Right lobe of liver (tissue), 6 donors: ENCODE measurements at regions not wholly inside any gene's neighbourhood (a gene's known extent, or its start where the extent isn't known, plus 50 kb on each side); places are given as distances from the start of the nearest gene placed in this dataset.
"Not testable (repeated sequence)": the region's sequence is repeated elsewhere in the genome, so short reads cannot be mapped to it uniquely, and the experiment has no call there.

Source experiments
- ATAC-seq, 4 donors: fragments of 200-7000 bp; cut with Tn5 transposase; one replicate each; pipeline ENCODE4 v1.9.1; 2020; ENCODE audit warnings: mild to moderate bottlenecking in 4 of 4, moderate library complexity in 4 of 4
- DNase-seq, 3 donors: peaks; one replicate each; pipeline ENCODE4 v3.0.0-alpha.2; 2020
- H3K27ac ChIP-seq, 3 donors: fragments of 200-600 bp; one replicate each; pipeline ENCODE4 v1.8.0; 2022
- H3K27me3 ChIP-seq, 2 donors: fragments of 200-600 bp; one replicate each; pipeline ENCODE4 v1.8.0; 2022
- H3K36me3 ChIP-seq, 4 donors: fragments of 200-600 bp; sonication (generic) in 1 of 4; one replicate each; pipeline versions ENCODE4 v1.5.1 to v1.8.0; 2017 to 2022; ENCODE audit warnings: control low read depth in 1 of 4
- H3K4me1 ChIP-seq, 4 donors: fragments of 200-600 bp; sonication (generic) in 1 of 4; one replicate each; pipeline versions ENCODE4 v1.5.1 to v1.8.0; 2017 to 2022; ENCODE audit warnings: control low read depth in 1 of 4
- H3K4me3 ChIP-seq, 3 donors: fragments of 200-600 bp; one replicate each; pipeline ENCODE4 v1.8.0; 2022
- H3K9me3 ChIP-seq, 4 donors: fragments of 200-600 bp; sonication (generic) in 1 of 4; one replicate each; pipeline versions ENCODE4 v1.5.1 to v1.8.0; 2017 to 2022; ENCODE audit warnings: control low read depth in 1 of 4
- POLR2A ChIP-seq: fragments of 450-650 bp; IDR thresholded peaks from one replicate; pipeline ENCODE4 v1.6.1; 2017; ENCODE audit warnings: antibody characterized with exemption, mild to moderate bottlenecking
- WGBS: methylation state at CpG from one replicate; pipeline ENCODE4 v1.1.6; 2018; ENCODE audit warnings: low coverage, low lambda C conversion rate; ENCODE audit not compliant: insufficient coverage; ENCODE audit errors: missing lambda C conversion rate; 5-methylcytosine and 5-hydroxymethylcytosine counted together
- intact Hi-C, 2 donors: fragments of 100-400 bp; cut with DNase I; formaldehyde crosslinking; loops; one replicate each; pipeline versions ENCODE4 v1.11.2 to v1.14.1; 2022
- TF ChIP-seq, protein P1 (sequence below), 4 donors: fragments of 200-600 bp in 3 of 4; fragments of 450-650 bp in 1 of 4; IDR thresholded peaks; one replicate each; pipeline versions ENCODE4 v1.5.1 to v1.8.0; 2016 to 2022; ENCODE audit warnings: antibody characterized with exemption in 4 of 4, mild to moderate bottlenecking in 2 of 4
- donor health status: DM: no; HTN: yes; CAD: no.
- donor health status: DM: no; HTN: no; CAD: no.
- donor health status: DM: no; HTN: no; CAD: no.
- donor health status: DM: no; HTN: yes; CAD: no.
- donor health status: DM: no; HTN: yes; CAD: no.

DNA sequence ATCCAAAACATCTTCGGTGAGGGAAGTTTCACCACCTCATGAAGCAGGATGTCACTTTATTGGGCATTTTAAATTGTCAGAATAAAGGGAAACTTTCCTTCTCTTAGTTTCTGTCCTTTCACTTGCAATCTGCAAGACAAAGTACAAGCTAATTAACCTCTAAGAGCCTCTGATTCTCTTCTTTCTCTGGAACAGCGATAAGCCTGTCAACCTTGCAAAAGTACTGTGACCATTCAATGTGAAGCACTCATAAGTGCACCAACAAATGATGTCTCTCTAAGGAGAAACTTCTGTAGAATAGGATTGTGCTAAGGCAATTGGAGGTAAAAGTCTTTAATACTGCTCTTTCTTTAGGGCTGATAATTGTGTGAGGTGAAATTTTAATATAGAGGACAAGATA is 1622.3 kb downstream of the CDH8 start:
- no peaks in the 10 kb centered on the region for H3K4me1 ChIP-seq
- no peak for TF ChIP-seq POLR2A
- TF ChIP-seq, protein P1, sequence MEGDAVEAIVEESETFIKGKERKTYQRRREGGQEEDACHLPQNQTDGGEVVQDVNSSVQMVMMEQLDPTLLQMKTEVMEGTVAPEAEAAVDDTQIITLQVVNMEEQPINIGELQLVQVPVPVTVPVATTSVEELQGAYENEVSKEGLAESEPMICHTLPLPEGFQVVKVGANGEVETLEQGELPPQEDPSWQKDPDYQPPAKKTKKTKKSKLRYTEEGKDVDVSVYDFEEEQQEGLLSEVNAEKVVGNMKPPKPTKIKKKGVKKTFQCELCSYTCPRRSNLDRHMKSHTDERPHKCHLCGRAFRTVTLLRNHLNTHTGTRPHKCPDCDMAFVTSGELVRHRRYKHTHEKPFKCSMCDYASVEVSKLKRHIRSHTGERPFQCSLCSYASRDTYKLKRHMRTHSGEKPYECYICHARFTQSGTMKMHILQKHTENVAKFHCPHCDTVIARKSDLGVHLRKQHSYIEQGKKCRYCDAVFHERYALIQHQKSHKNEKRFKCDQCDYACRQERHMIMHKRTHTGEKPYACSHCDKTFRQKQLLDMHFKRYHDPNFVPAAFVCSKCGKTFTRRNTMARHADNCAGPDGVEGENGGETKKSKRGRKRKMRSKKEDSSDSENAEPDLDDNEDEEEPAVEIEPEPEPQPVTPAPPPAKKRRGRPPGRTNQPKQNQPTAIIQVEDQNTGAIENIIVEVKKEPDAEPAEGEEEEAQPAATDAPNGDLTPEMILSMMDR (IDR thresholded peaks at IDR 0.05), result no peak
- H3K9me3 ChIP-seq, result no peaks in the 10 kb centered on the region
- intact Hi-C loops, result no loop called here
- H3K27ac ChIP-seq, result no peak overlapping the region
- ATAC-seq (no peak), DNase-seq (no peak)
- no peaks in the 10 kb centered on the region for H3K36me3 ChIP-seq
- H3K27me3 ChIP-seq, result no peaks in the 10 kb centered on the region
- 44% methylated on average over 2 of the region's 2 CpGs for WGBS
- H3K4me3 ChIP-seq, result no peak overlapping the region

DNA sequence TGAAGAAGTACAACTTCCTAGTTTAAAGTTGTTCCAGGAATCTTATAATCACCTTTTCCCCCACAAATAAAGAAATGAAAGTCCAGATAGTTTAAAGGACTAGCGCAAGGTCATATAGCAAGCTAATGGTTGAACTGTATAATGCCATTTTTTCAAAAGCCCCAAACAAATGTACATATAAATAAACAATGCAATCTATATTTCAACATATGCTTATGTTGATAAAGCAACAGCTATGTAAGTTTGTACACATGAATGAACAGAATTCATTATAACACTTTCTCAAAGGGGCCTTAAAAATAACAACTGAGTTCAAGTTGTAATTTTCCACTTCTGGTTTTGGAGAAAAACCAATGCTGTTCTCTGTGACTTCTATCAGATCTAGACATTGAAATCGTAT is 1628.6 kb downstream of the CDH8 start:
- H3K27me3 ChIP-seq, result no peaks in the 10 kb centered on the region
- H3K4me3 ChIP-seq, result no peak overlapping the region
- no peak for ATAC-seq
- intact Hi-C loops, result no loop called here
- DNase-seq, result no peak
- H3K4me1 ChIP-seq, result no peaks in the 10 kb centered on the region
- WGBS, result 47% methylated on average over 2 of the region's 2 CpGs
- H3K27ac ChIP-seq, result no peak overlapping the region
- H3K9me3 ChIP-seq, result no peaks in the 10 kb centered on the region
- TF ChIP-seq POLR2A, result no peak
- TF ChIP-seq, protein P1 (IDR thresholded peaks at IDR 0.05), result no peak
- H3K36me3 ChIP-seq, result no peaks in the 10 kb centered on the region

DNA sequence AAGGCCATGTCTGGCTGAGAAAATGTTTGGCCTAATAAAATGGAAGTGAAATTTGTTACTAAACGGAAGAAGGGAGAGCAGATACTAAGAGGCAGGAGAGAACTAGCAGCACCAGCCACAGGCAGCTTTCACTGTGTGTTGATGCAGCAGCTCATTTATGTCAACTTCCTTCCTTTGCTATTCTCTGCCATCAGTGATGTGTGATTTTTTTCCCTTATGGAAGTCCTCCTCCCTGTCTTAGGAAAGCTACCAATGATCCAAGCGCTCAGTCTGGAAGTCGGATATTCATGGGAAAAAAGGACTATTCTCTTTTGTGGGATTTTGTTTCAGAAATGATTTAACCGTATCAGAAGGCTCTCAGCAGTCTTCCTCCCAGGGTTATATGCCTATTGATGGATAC is 1629.2 kb downstream of the CDH8 start:
- DNase-seq (no peak), ATAC-seq (no peak)
- Histone ChIP-seq H3K4me1 (no peaks in the 10 kb centered on the region), H3K36me3 (no peaks in the 10 kb centered on the region), H3K9me3 (no peaks in the 10 kb centered on the region), H3K27ac (no peak overlapping the region), H3K4me3 (no peak overlapping the region), H3K27me3 (no peaks in the 10 kb centered on the region)
- WGBS, result 64% methylated on average over 4 of the region's 4 CpGs
- intact Hi-C loops, result no loop called here
- TF ChIP-seq, protein P1 (IDR thresholded peaks at IDR 0.05), result no peak
- TF ChIP-seq POLR2A, result no peak

DNA sequence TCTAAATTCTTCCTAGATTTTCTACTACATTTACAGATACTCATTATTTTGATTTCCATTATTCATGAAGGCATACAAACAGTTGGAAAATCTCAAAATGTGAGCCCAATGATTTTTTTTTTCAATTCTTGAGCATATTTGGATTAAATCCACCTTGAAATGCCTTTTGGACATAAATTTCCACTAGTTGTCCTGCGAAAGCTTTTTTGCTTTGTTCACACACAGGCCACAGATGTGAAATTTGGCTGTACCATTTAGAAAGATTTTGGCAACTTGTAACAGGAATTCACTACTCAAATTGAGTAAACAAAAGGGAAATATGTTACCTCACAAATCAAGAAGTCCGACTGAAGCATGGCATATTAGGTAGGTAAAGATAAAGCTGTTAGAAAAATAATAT is 1631.0 kb downstream of the CDH8 start:
- WGBS, result 66% methylated on average over 2 of the region's 2 CpGs
- intact Hi-C loops, result no loop called here
- no peaks in the 10 kb centered on the region for H3K9me3 ChIP-seq
- TF ChIP-seq POLR2A, result no peak
- TF ChIP-seq, protein P1 (IDR thresholded peaks at IDR 0.05), result no peak
- H3K27me3 ChIP-seq, result no peaks in the 10 kb centered on the region
- no peak overlapping the region for H3K4me3 ChIP-seq
- no peak for ATAC-seq
- H3K36me3 ChIP-seq, result no peaks in the 10 kb centered on the region
- DNase-seq, result no peak
- no peak overlapping the region for H3K27ac ChIP-seq
- no peaks in the 10 kb centered on the region for H3K4me1 ChIP-seq

DNA sequence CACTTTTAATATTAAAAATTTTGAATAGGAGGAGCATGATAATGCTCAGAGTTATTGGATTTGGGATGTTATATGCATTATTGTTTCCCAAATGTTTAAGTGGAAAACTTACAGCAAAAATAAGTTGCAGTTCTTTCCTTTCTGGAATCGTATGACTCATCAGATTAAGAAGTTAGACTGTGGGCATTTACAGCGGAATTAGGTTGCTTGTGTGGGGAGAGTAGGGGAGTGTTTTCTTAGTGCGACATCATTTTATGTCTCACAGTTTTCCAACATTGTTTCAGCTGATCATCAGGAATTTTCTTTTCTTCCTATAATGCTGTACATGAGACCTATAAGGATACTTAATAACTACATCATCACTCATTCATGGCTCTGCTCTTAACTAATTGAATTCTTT is 1631.8 kb downstream of the CDH8 start:
- no peaks in the 10 kb centered on the region for H3K36me3 ChIP-seq
- no peak for TF ChIP-seq POLR2A
- TF ChIP-seq, protein P1 (IDR thresholded peaks at IDR 0.05), result no peak

DNA sequence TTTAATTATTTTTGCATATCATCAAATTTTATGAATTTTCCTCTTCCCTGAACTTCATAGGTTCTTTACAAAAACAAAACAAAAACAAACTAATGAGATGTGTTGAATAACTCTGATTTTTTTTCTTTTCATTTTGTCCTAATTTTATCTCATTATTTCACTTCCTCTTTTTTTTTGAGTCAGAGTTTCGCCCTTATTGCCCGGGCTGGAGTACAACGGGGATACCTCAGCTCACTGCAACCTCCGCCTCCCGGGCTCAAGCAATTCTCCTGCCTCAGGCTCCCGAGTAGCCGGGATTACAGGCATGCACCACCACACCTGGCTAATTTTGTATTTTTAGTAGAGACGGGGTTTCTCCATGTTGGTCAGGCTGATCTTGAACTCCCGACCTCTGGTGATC is 1633.3 kb downstream of the CDH8 start:
- H3K4me1 ChIP-seq, H3K27ac ChIP-seq, DNase-seq, H3K4me3 ChIP-seq, H3K27me3 ChIP-seq, intact Hi-C loops, H3K36me3 ChIP-seq, ATAC-seq, H3K9me3 ChIP-seq: not testable (repeated sequence)
- WGBS, result 64% methylated on average over 7 of the region's 9 CpGs

More for the DNA sequence above, 1631.8 kb downstream of the CDH8 start:
- Histone ChIP-seq H3K27me3 (no peaks in the 10 kb centered on the region), H3K4me1 (no peaks in the 10 kb centered on the region), H3K9me3 (no peaks in the 10 kb centered on the region), H3K4me3 (no peak overlapping the region), H3K27ac (no peak overlapping the region)
- intact Hi-C loops, result no loop called here
- DNase-seq, result no peak
- WGBS, result 36% methylated on average over 3 of the region's 3 CpGs
- no peak for ATAC-seq
